ENCODE measurements at regions not wholly inside any gene's neighbourhood (a gene's known extent, or its start where the extent isn't known, plus 50 kb on each side); places are given as distances from the start of the nearest gene placed in this dataset.

DNA sequence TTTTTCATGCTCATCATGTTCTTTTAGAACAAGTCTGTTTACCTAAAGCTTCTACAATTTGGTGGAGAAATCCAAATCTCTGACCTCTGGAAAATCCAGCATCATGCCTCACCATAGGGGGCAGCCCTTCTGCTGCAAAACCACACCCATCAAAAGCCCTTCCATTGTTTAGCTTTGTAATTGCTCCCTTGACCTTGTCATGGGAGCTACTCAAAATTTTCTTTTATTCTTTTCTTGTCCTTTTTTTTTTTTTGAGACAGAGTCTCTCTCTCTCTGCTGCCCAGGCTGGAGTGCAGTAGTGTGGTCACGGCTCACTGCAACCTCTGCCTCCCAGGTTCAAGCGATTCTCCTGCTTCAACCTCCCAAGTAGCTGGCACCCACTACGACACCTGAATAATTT is 234.4 kb downstream of the NEBL start:
- H3K9me1 ChIP-seq (ENCODE audit: insufficient read depth, low read length), result no peaks in the 10 kb centered on the region
- POLR2A ChIA-PET (ENCODE audit: unreplicated experiment), result no interaction called here
- no peak overlapping the region for H4K8ac ChIP-seq (ENCODE audit: low read depth in 2 of 2, low read length in 2 of 2)
- H3K14ac ChIP-seq (replicated peaks; ENCODE audit: low read depth, low read length), result no peak overlapping the region
- no peak overlapping the region for H2AK5ac ChIP-seq (ENCODE audit: low read depth, low read length)
- no CpG with 5 or more reads among the region's 3 CpGs for WGBS, 2 experiments (ENCODE audit: extremely low coverage in 2 of 2, insufficient read length in 1 of 2)
- H3K27me3 ChIP-seq (ENCODE audit: control insufficient read depth, insufficient read depth, low read length), result no peaks in the 10 kb centered on the region
- H3K4ac ChIP-seq (ENCODE audit: low read depth, low read length), result no peak overlapping the region
- no peak overlapping the region for H3K23ac ChIP-seq (ENCODE audit: low read depth, low read length)
- in situ Hi-C loops (cut with MboI; ENCODE audit: low sequenced_read_pairs) (no loop called here), intact Hi-C loops (cut with micrococcal nuclease) (no loop called here), dilution Hi-C loops (cut with HindIII; ENCODE audit: low sequenced_read_pairs, unreplicated experiment) (no loop called here)
- no peak overlapping the region for H3K4me3 ChIP-seq (ENCODE audit: insufficient read depth, low read depth, low read length)
- H3K79me1 ChIP-seq (ENCODE audit: low read depth in 1 of 2, low read length in 2 of 2), result no peaks in the 10 kb centered on the region
- DNase-seq (no peak), ATAC-seq (ENCODE audit: low read depth) (no peak)
- peaks cover 16% of the 10 kb centered on the region for H3K9me3 ChIP-seq (ENCODE audit: control insufficient read depth, insufficient read depth, low read length)
- no peak for TF ChIP-seq BHLHE40 (IDR thresholded peaks at IDR 0.05; ENCODE audit: low read depth, low read length)
- no peak for TF ChIP-seq RFX5 (IDR thresholded peaks at IDR 0.05; ENCODE audit: low read depth, low read length)
- no peak for TF ChIP-seq FOS (IDR thresholded peaks at IDR 0.05; ENCODE audit: low read depth, low read length)
- TF ChIP-seq POLR2A (IDR thresholded peaks at IDR 0.05; ENCODE audit: low read depth, low read length), result no peak
- no peak for TF ChIP-seq SMC3 (IDR thresholded peaks at IDR 0.05; ENCODE audit: low read depth, low read length)
- TF ChIP-seq CHD1 (IDR thresholded peaks at IDR 0.05; ENCODE audit: low read depth, low read length), result no peak
- no peak overlapping the region for H2AK9ac ChIP-seq (replicated peaks; ENCODE audit: low read depth, low read length, poor library complexity)
- H3K56ac ChIP-seq (ENCODE audit: extremely low read depth, insufficient read depth, low read length), result no peak overlapping the region
- H2BK5ac ChIP-seq (ENCODE audit: low read depth, low read length, poor library complexity, severe bottlenecking), result no peak overlapping the region
- no peak overlapping the region for H3K27ac ChIP-seq (ENCODE audit: insufficient read depth, low read length)
- H3K4me1 ChIP-seq (ENCODE audit: control insufficient read depth, insufficient read depth, low read length), result no peaks in the 10 kb centered on the region
- H2AFZ ChIP-seq (replicated peaks; ENCODE audit: low read length, poor library complexity), result no peak overlapping the region
- H2BK20ac ChIP-seq (ENCODE audit: low read depth, low read length), result no peak overlapping the region
- H4K91ac ChIP-seq (ENCODE audit: insufficient read depth, low read depth, low read length), result no peak overlapping the region
- no peak overlapping the region for H2BK120ac ChIP-seq (ENCODE audit: low read depth, low read length)
- H4K5ac ChIP-seq (ENCODE audit: low read depth, low read length), result no peak overlapping the region
- H3K4me2 ChIP-seq (ENCODE audit: low read depth, low read length), result no peak overlapping the region
- H2BK15ac ChIP-seq (ENCODE audit: low read depth, low read length), result no peak overlapping the region
- no peaks in the 10 kb centered on the region for H4K20me1 ChIP-seq (ENCODE audit: insufficient read depth, low read length)
- no peaks in the 10 kb centered on the region for H3K36me3 ChIP-seq (ENCODE audit: control insufficient read depth, insufficient read depth, low read length)
- CTCF ChIA-PET, result no interaction called here
- no peak overlapping the region for H3K9ac ChIP-seq (ENCODE audit: low read depth, low read length)
- no TSS peak for BruUV-seq (replicated peaks)
- no peak overlapping the region for H3K18ac ChIP-seq (ENCODE audit: low read depth, low read length)

Measured in IMR-90 (cell line).